Mesenchymal stem cell (in vitro differentiated cells and primary cell): ENCODE measurements at regions not wholly inside any gene's neighbourhood (a gene's known extent, or its start where the extent isn't known, plus 50 kb on each side); places are given as distances from the start of the nearest gene placed in this dataset.

Experiments used
- DNase-seq: peaks from one replicate; pipeline ENCODE4 v3.0.0-alpha.2; 2013
- H2AFZ ChIP-seq: one replicate; pipeline ENCODE4 v1.6.1; 2013; ENCODE audit warnings: low read depth, mild to moderate bottlenecking, control low read depth, inconsistent platforms, low read length, moderate library complexity
- H2AK5ac ChIP-seq: 2 replicates; pipeline ENCODE4 v1.6.1; 2013; ENCODE audit warnings: low read length, moderate library complexity, mild to moderate bottlenecking, inconsistent platforms; ENCODE audit not compliant: severe bottlenecking
- H2BK120ac ChIP-seq: one replicate; pipeline ENCODE4 v1.6.1; 2013; ENCODE audit warnings: low read depth, mild to moderate bottlenecking, inconsistent platforms, low read length, moderate library complexity
- H2BK12ac ChIP-seq, 2 experiments: one replicate each; pipeline ENCODE4 v1.6.1; 2013; ENCODE audit warnings: inconsistent platforms in 2 of 2, low read length in 2 of 2, mild to moderate bottlenecking in 2 of 2, moderate library complexity in 2 of 2, control low read depth in 1 of 2
- H2BK15ac ChIP-seq: one replicate; pipeline ENCODE4 v1.6.1; 2013; ENCODE audit warnings: mild to moderate bottlenecking, low read depth, inconsistent platforms; ENCODE audit not compliant: poor library complexity, severe bottlenecking
- H2BK5ac ChIP-seq: 2 replicates; pipeline ENCODE4 v1.6.1; 2013; ENCODE audit warnings: low read depth, mild to moderate bottlenecking, low read length, control low read depth, inconsistent platforms; ENCODE audit not compliant: poor library complexity, severe bottlenecking
- H3K14ac ChIP-seq, 2 experiments: one replicate each; pipeline ENCODE4 v1.6.1; 2013; ENCODE audit warnings: inconsistent platforms in 2 of 2, low read length in 2 of 2, control low read depth in 1 of 2, mild to moderate bottlenecking in 1 of 2, moderate library complexity in 1 of 2
- H3K18ac ChIP-seq, 2 experiments: one replicate each; pipeline ENCODE4 v1.6.1; 2013; ENCODE audit warnings: inconsistent platforms in 2 of 2, low read length in 2 of 2, control low read depth in 1 of 2, low read depth in 1 of 2, mild to moderate bottlenecking in 1 of 2
- H3K23ac ChIP-seq, 2 experiments: one replicate each; pipeline ENCODE4 v1.6.1; 2013; ENCODE audit warnings: inconsistent platforms in 2 of 2, low read length in 2 of 2, mild to moderate bottlenecking in 2 of 2, moderate library complexity in 2 of 2, control low read depth in 1 of 2
- H3K27ac ChIP-seq: 2 replicates; pipeline ENCODE4 v1.5.1; 2013; ENCODE audit warnings: mild to moderate bottlenecking, moderate library complexity, low read length, control low read depth, inconsistent platforms; ENCODE audit not compliant: poor library complexity, severe bottlenecking
- H3K27me3 ChIP-seq, 2 experiments: 2 replicates each; pipeline versions ENCODE4 v1.6.1 to v1.7.0; 2013; ENCODE audit warnings: low read length in 2 of 2, mild to moderate bottlenecking in 2 of 2, moderate library complexity in 2 of 2, control low read depth in 1 of 2, inconsistent platforms in 1 of 2; ENCODE audit not compliant: control insufficient read depth in 1 of 2, insufficient read depth in 1 of 2
- H3K36me3 ChIP-seq, 2 experiments: 2 replicates each; pipeline versions ENCODE4 v1.6.1 to v1.7.0; 2013; ENCODE audit warnings: low read length in 2 of 2, control low read depth in 1 of 2, inconsistent platforms in 1 of 2, low read depth in 1 of 2, mild to moderate bottlenecking in 1 of 2; ENCODE audit not compliant: insufficient read depth in 2 of 2, control insufficient read depth in 1 of 2
- H3K4ac ChIP-seq, 2 experiments: one replicate each; pipeline ENCODE4 v1.6.1; 2013; ENCODE audit warnings: inconsistent platforms in 2 of 2, low read length in 2 of 2, mild to moderate bottlenecking in 2 of 2, moderate library complexity in 2 of 2, control low read depth in 1 of 2, low read depth in 1 of 2
- H3K4me1 ChIP-seq: 2 replicates; pipeline ENCODE4 v1.6.1; 2013; ENCODE audit warnings: low read depth, low read length, control low read depth; ENCODE audit not compliant: control insufficient read depth, insufficient read depth
- H3K4me2 ChIP-seq: 2 replicates; pipeline ENCODE4 v1.6.1; 2013; ENCODE audit warnings: low read length, mild to moderate bottlenecking, inconsistent platforms; ENCODE audit not compliant: poor library complexity, severe bottlenecking
- H3K4me3 ChIP-seq, 2 experiments: 2 replicates each; pipeline versions ENCODE4 v1.5.1 to v1.7.0; 2013; ENCODE audit warnings: low read length in 2 of 2, mild to moderate bottlenecking in 2 of 2, control low read depth in 1 of 2, low read depth in 1 of 2; ENCODE audit not compliant: insufficient read depth in 1 of 2
- H3K79me1 ChIP-seq: replicated peaks from 2 replicates; pipeline ENCODE4 v1.6.1; 2013; ENCODE audit warnings: mild to moderate bottlenecking, control low read depth, low read length, inconsistent platforms; ENCODE audit not compliant: poor library complexity, severe bottlenecking
- H3K9ac ChIP-seq: 2 replicates; pipeline ENCODE4 v1.7.0; 2013; ENCODE audit warnings: mild to moderate bottlenecking, low read length, moderate library complexity
- H3K9me3 ChIP-seq: 2 replicates; pipeline ENCODE4 v1.7.0; 2013; ENCODE audit warnings: mild to moderate bottlenecking, low read length; ENCODE audit not compliant: control insufficient read depth
- H4K8ac ChIP-seq: one replicate; pipeline ENCODE4 v1.6.1; 2013; ENCODE audit warnings: inconsistent platforms, mild to moderate bottlenecking, low read length, moderate library complexity
- H4K91ac ChIP-seq: one replicate; pipeline ENCODE4 v1.6.1; 2013; ENCODE audit warnings: mild to moderate bottlenecking, low read length, inconsistent platforms
- WGBS: methylation state at CpG from one replicate; pipeline ENCODE4 v1.1.7; 2013; ENCODE audit warnings: mixed read lengths; 5-methylcytosine and 5-hydroxymethylcytosine counted together

DNA sequence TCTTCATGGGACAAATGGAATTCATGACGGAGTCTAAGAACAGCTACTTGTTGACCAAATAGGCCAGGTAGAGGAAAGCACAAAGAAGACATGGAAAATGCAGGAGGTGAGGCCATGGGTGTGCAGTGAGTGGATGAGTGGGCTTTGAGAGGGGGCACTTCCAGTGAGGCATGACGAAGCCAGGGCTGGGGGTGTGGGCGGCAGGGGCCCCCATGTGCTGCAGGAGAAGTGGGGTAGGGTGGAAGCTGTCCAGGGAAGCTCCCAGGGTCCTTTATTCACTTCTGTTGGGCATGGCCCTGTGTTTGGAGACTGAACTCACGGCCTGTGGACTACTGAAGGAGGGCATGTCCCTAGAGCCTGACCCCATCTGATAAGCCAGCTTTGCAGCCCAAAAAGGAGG is 127.6 kb upstream of the SLC25A48 start:
- H3K27me3 ChIP-seq = peaks cover 21 to 53% of the 10 kb centered on the region in 2 experiments
- DNase-seq = no peak
- H3K36me3 ChIP-seq = no peaks in the 10 kb centered on the region
- H3K23ac ChIP-seq = no peak overlapping the region
- H3K9ac ChIP-seq = no peak overlapping the region
- no peak overlapping the region for H3K18ac ChIP-seq
- 81% methylated on average over 4 of the region's 4 CpGs for WGBS
- H3K9me3 ChIP-seq = no peaks in the 10 kb centered on the region
- H2BK12ac ChIP-seq = no peak overlapping the region
- no peak overlapping the region for H2AK5ac ChIP-seq
- H3K4me1 ChIP-seq = no peaks in the 10 kb centered on the region
- H3K4me2 ChIP-seq = no peak overlapping the region
- H2BK15ac ChIP-seq = no peak overlapping the region
- H3K4ac ChIP-seq = no peak overlapping the region
- no peak overlapping the region for H2BK120ac ChIP-seq
- H4K8ac ChIP-seq = no peak overlapping the region
- no peak overlapping the region for H3K4me3 ChIP-seq
- H3K27ac ChIP-seq = no peak overlapping the region
- no peak overlapping the region for H3K14ac ChIP-seq
- H4K91ac ChIP-seq = no peak overlapping the region
- no peaks in the 10 kb centered on the region for H3K79me1 ChIP-seq
- H2BK5ac ChIP-seq = no peak overlapping the region
- H2AFZ ChIP-seq = no peak overlapping the region

DNA sequence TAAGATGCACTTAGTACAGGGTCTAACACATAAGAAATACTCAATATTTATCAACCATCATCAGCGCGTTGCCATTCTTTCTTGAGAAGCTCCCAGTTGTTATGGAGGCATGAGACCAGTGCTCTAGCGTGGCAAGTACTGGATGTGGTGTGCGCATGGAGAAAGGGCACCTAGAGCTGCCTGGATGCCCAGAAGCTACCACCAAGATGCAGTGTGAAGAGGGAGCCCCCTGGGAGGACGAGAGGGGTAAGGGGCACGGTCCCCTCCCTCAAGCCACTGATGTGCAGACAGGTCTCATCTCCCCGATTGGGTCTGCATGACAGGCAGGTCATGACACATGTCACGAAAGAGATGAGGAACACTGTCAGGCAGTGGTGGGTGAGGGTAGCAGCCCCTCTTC is 127.7 kb upstream of the CXCL14 start:
- H3K27ac ChIP-seq = no peak overlapping the region
- H3K4ac ChIP-seq = no peak overlapping the region
- H3K27me3 ChIP-seq = peaks cover 21 to 51% of the 10 kb centered on the region in 2 experiments
- H2AFZ ChIP-seq = no peak overlapping the region
- H3K4me1 ChIP-seq = no peaks in the 10 kb centered on the region
- 86% methylated on average over 8 of the region's 8 CpGs for WGBS
- H3K9ac ChIP-seq = no peak overlapping the region
- H2BK120ac ChIP-seq = no peak overlapping the region
- no peaks in the 10 kb centered on the region for H3K36me3 ChIP-seq
- H2BK5ac ChIP-seq = no peak overlapping the region
- DNase-seq = no peak
- H3K9me3 ChIP-seq = no peaks in the 10 kb centered on the region
- H3K79me1 ChIP-seq = no peaks in the 10 kb centered on the region
- H2BK12ac ChIP-seq = no peak overlapping the region
- no peak overlapping the region for H4K8ac ChIP-seq
- no peak overlapping the region for H2BK15ac ChIP-seq
- no peak overlapping the region for H3K23ac ChIP-seq
- no peak overlapping the region for H3K4me2 ChIP-seq
- H3K14ac ChIP-seq = no peak overlapping the region
- no peak overlapping the region for H3K4me3 ChIP-seq
- H2AK5ac ChIP-seq = no peak overlapping the region
- no peak overlapping the region for H3K18ac ChIP-seq
- no peak overlapping the region for H4K91ac ChIP-seq

DNA sequence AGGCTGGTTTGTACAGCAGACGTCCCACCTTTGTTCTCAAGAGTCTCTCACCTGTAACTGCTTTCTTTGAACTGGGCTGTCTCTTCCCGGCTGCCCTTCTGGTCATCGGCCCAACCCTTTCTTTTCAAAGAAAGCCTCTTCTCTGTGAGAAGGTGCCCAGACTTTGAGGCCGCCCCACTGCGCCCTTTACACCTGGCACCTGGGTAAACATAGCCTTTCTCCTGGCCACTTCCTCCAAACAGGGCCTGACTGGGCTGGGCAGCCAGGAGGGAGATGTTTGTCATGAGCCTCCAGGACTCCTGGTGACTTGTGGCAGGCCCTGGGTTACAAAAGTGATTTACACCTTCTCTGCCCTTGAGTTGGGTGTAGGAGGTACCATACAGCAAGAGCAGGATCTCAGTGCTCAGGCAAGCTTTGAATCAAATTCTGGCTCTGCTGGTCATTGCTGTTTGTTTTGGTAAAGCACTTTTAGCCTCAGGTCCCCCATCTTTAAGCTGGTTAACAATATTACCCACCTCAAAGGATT is 127.2 kb upstream of the CXCL14 start:
- Histone ChIP-seq H4K8ac (no peak overlapping the region), H2AFZ (no peak overlapping the region), H2BK120ac (no peak overlapping the region), H3K4me2 (no peak overlapping the region), H4K91ac (no peak overlapping the region), H3K4ac (no peak overlapping the region), H3K36me3 (no peaks in the 10 kb centered on the region), H3K23ac (no peak overlapping the region), H3K14ac (no peak overlapping the region), H3K9ac (no peak overlapping the region), H3K18ac (no peak overlapping the region), H3K9me3 (no peaks in the 10 kb centered on the region), H3K27ac (no peak overlapping the region), H3K4me3 (no peak overlapping the region), H2BK12ac (no peak overlapping the region), H2BK5ac (no peak overlapping the region), H3K27me3 (peaks cover 17 to 46% of the 10 kb centered on the region in 2 experiments), H3K79me1 (no peaks in the 10 kb centered on the region), H3K4me1 (no peaks in the 10 kb centered on the region), H2BK15ac (no peak overlapping the region), H2AK5ac (no peak overlapping the region)
- no peak for DNase-seq
- WGBS = 86% methylated on average over 5 of the region's 5 CpGs

DNA sequence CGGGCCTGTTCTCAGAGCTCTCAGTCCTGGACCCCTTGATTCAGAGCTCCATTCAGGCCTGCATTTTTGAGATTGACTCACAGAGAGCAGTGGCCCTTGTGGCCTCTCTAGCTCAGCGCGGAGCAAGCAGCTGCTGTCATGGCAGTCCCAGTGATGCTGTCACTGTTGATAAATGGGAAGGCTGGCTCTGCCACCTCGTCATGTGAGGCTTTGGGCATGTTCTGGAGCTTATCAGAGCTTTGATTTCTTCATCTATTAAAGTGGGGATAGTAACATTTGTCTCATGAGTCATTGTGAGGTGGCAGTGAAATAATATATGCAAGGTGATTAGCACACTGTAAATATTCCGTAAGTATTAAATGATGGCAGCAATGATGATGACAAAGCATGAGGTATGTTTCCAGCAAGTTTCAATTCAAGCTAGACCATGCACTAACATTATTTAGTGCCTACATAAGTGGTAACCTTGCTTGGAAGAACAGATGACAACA is 126.4 kb upstream of the CXCL14 start:
- Histone ChIP-seq H3K27ac (no peak overlapping the region), H2BK120ac (no peak overlapping the region), H3K14ac (no peak overlapping the region), H3K4me2 (no peak overlapping the region), H3K9ac (no peak overlapping the region), H3K79me1 (no peaks in the 10 kb centered on the region), H3K4me3 (no peak overlapping the region), H2BK5ac (no peak overlapping the region), H2AK5ac (no peak overlapping the region), H3K9me3 (no peaks in the 10 kb centered on the region), H3K18ac (no peak overlapping the region), H2AFZ (no peak overlapping the region), H3K36me3 (no peaks in the 10 kb centered on the region), H4K8ac (no peak overlapping the region), H2BK12ac (no peak overlapping the region), H3K4ac (no peak overlapping the region), H3K27me3 (peaks cover 16 to 45% of the 10 kb centered on the region in 2 experiments), H4K91ac (no peak overlapping the region), H2BK15ac (no peak overlapping the region), H3K4me1 (no peaks in the 10 kb centered on the region), H3K23ac (no peak overlapping the region)
- DNase-seq = peak; percentile 27
- 36% methylated on average over 5 of the region's 5 CpGs for WGBS
